Liver (tissue), 8 donors: ENCODE measurements at regions not wholly inside any gene's neighbourhood (a gene's known extent, or its start where the extent isn't known, plus 50 kb on each side); places are given as distances from the start of the nearest gene placed in this dataset.

Experiments used
- DNase-seq: peaks from one replicate; pipeline ENCODE4 v3.0.0-alpha.2; 2017; ENCODE audit warnings: low spot score
- H3K27ac ChIP-seq, 2 donors: one replicate each; pipeline ENCODE4 v1.7.0; 2013; ENCODE audit warnings: inconsistent platforms in 2 of 2, low read length in 2 of 2, control low read depth in 1 of 2, low read depth in 1 of 2, mild to moderate bottlenecking in 1 of 2
- H3K27me3 ChIP-seq, 4 donors: one replicate each; pipeline versions ENCODE4 v1.6.1 to v1.7.0; 2013; ENCODE audit warnings: low read length in 3 of 4, inconsistent platforms in 1 of 4, mild to moderate bottlenecking in 1 of 4, moderate library complexity in 1 of 4; ENCODE audit not compliant: control insufficient read depth in 4 of 4, insufficient read depth in 4 of 4
- H3K36me3 ChIP-seq, 4 donors: one replicate each; pipeline versions ENCODE4 v1.6.1 to v1.7.0; 2013; ENCODE audit warnings: low read length in 3 of 4, mild to moderate bottlenecking in 3 of 4, low read depth in 1 of 4, moderate library complexity in 1 of 4; ENCODE audit not compliant: control insufficient read depth in 4 of 4, insufficient read depth in 3 of 4
- H3K4me1 ChIP-seq, 4 donors: one replicate each; pipeline versions ENCODE4 v1.6.1 to v1.7.0; 2013; ENCODE audit warnings: low read length in 3 of 4, mild to moderate bottlenecking in 3 of 4, moderate library complexity in 1 of 4; ENCODE audit not compliant: control insufficient read depth in 4 of 4, insufficient read depth in 4 of 4
- H3K4me3 ChIP-seq, 3 donors: one replicate each; pipeline versions ENCODE4 v1.6.1 to v1.7.0; 2013; ENCODE audit warnings: low read length in 3 of 3, control low read depth in 1 of 3, low read depth in 1 of 3, mild to moderate bottlenecking in 1 of 3
- H3K9ac ChIP-seq, 2 donors: one replicate each; pipeline ENCODE4 v1.7.0; 2013; ENCODE audit warnings: low read length in 2 of 2, mild to moderate bottlenecking in 2 of 2, moderate library complexity in 2 of 2, control low read depth in 1 of 2, low read depth in 1 of 2
- H3K9me3 ChIP-seq, 4 donors: one replicate each; pipeline versions ENCODE4 v1.6.1 to v1.7.0; 2013; ENCODE audit warnings: low read length in 3 of 4; ENCODE audit not compliant: control insufficient read depth in 4 of 4
- FOXA1 ChIP-seq: IDR thresholded peaks from 2 replicates; pipeline ENCODE4 v1.6.1; 2016; ENCODE audit warnings: antibody characterized with exemption
- FOXA2 ChIP-seq: IDR thresholded peaks from 2 replicates; pipeline ENCODE4 v1.6.1; 2016; ENCODE audit warnings: antibody characterized with exemption
- HNF4A ChIP-seq, 2 donors: conservative IDR thresholded peaks; 2 replicates each; pipeline ENCODE4 v1.6.1; 2016; ENCODE audit warnings: antibody characterized with exemption in 2 of 2, mild to moderate bottlenecking in 2 of 2
- NR2F2 ChIP-seq: IDR thresholded peaks from 2 replicates; pipeline ENCODE4 v1.6.1; 2016; ENCODE audit warnings: antibody characterized with exemption
- RAD21 ChIP-seq, 2 donors: IDR thresholded peaks; 2 replicates each; pipeline ENCODE4 v1.6.1; 2016; ENCODE audit warnings: antibody characterized with exemption in 2 of 2, mild to moderate bottlenecking in 2 of 2
- RXRA ChIP-seq, 2 donors: IDR thresholded peaks; 2 replicates each; pipeline ENCODE4 v1.6.1; 2017 to 2018; ENCODE audit warnings: antibody characterized with exemption in 2 of 2, mild to moderate bottlenecking in 1 of 2
- SP1 ChIP-seq: IDR thresholded peaks from 2 replicates; pipeline ENCODE4 v1.6.1; 2018; ENCODE audit warnings: antibody characterized with exemption, mild to moderate bottlenecking
- TAF1 ChIP-seq: conservative IDR thresholded peaks from 2 replicates; pipeline ENCODE4 v1.6.1; 2016; ENCODE audit warnings: antibody characterized with exemption, mild to moderate bottlenecking
- YY1 ChIP-seq: IDR thresholded peaks from 2 replicates; pipeline ENCODE4 v1.6.1; 2016; ENCODE audit warnings: antibody characterized with exemption, mild to moderate bottlenecking
- WGBS: extraction: QIAGEN DNeasy Blood & Tissue Kit; methylation state at CpG from one replicate; pipeline ENCODE4 v1.1.7; 2013; 5-methylcytosine and 5-hydroxymethylcytosine counted together
- TF ChIP-seq, protein P1 (sequence below): IDR thresholded peaks from 2 replicates; pipeline ENCODE4 v1.6.1; 2016; ENCODE audit warnings: antibody characterized with exemption
- TF ChIP-seq, protein P2 (sequence below): IDR thresholded peaks from 2 replicates; pipeline ENCODE4 v1.6.1; 2016; ENCODE audit warnings: antibody characterized with exemption, mild to moderate bottlenecking
- TF ChIP-seq, protein P3 (sequence below): IDR thresholded peaks from 2 replicates; pipeline ENCODE4 v1.6.1; 2016; ENCODE audit warnings: antibody characterized with exemption
- TF ChIP-seq, protein P4 (sequence below): fragments of 150-350 bp; IDR thresholded peaks from 2 replicates; pipeline ENCODE4 v1.5.1; 2017; ENCODE audit warnings: improper control_type of control experiment, low read depth, low read length; ENCODE audit not compliant: missing input control
- donor health status: healthy.
- donor health status: healthy.
- donor health status: healthy.
- donor health status: healthy.
- donor health status: healthy.

DNA sequence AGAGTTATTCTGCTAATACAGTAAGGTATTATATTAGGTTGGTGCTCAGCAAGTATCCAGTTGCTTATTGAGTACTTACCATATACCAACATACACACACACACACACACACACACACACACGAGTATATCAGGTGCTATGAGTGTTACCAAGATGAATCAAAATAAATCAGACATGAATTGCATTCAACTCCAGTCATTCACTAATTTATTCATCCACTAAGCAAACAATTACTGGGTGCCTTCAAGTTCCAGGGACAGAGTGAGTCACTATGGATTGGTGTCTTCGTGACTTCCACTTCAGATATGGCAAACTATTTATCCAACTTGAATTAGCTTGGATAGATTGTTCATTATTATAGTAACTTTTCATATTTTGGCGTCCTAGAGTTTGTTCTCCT, 140.7 kb upstream of the SLC44A1 start (continued):
- no peak for TF ChIP-seq YY1
- no peak for TF ChIP-seq HNF4A (conservative IDR thresholded peaks at IDR 0.05)
- no peak for TF ChIP-seq TAF1

DNA sequence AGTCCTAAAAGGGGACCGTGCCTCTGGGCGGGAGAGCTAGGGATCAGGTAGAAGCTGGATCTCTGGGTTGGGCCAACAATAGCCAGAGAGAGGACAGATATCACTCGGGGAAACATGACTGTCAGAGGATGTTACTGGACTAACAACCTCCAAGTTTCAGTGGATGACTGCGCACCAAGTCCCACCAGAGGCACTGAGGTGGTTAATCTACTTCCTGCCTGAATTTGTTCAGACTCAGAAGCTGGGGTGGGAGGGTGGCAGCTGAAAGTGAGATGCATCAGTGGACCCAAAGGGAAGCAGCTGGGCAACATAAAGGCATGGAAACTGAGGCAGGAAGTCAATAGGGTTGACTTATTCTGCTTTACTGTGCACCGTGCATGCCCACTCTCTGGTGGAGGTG, 130.1 kb upstream of the SLC44A1 start:
- Histone ChIP-seq H3K9me3 (no peaks in the 10 kb centered on the region), H3K27ac (no peak overlapping the region), H3K36me3 (no peaks in the 10 kb centered on the region), H3K9ac (no peak overlapping the region), H3K4me3 (no peak overlapping the region), H3K4me1 (peaks cover 3 to 18% (median 12%) of the 10 kb centered on the region in 4 donors), H3K27me3 (no peaks in the 10 kb centered on the region)
- no peak for DNase-seq
- 92% methylated on average over 5 of the region's 5 CpGs for WGBS
- TF ChIP-seq, protein P1, sequence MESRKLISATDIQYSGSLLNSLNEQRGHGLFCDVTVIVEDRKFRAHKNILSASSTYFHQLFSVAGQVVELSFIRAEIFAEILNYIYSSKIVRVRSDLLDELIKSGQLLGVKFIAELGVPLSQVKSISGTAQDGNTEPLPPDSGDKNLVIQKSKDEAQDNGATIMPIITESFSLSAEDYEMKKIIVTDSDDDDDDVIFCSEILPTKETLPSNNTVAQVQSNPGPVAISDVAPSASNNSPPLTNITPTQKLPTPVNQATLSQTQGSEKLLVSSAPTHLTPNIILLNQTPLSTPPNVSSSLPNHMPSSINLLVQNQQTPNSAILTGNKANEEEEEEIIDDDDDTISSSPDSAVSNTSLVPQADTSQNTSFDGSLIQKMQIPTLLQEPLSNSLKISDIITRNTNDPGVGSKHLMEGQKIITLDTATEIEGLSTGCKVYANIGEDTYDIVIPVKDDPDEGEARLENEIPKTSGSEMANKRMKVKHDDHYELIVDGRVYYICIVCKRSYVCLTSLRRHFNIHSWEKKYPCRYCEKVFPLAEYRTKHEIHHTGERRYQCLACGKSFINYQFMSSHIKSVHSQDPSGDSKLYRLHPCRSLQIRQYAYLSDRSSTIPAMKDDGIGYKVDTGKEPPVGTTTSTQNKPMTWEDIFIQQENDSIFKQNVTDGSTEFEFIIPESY, result no peak
- no peak for TF ChIP-seq HNF4A (conservative IDR thresholded peaks at IDR 0.05)
- no peak for TF ChIP-seq RXRA (IDR thresholded peaks at IDR 0.05)
- TF ChIP-seq TAF1, result no peak
- TF ChIP-seq, protein P2, sequence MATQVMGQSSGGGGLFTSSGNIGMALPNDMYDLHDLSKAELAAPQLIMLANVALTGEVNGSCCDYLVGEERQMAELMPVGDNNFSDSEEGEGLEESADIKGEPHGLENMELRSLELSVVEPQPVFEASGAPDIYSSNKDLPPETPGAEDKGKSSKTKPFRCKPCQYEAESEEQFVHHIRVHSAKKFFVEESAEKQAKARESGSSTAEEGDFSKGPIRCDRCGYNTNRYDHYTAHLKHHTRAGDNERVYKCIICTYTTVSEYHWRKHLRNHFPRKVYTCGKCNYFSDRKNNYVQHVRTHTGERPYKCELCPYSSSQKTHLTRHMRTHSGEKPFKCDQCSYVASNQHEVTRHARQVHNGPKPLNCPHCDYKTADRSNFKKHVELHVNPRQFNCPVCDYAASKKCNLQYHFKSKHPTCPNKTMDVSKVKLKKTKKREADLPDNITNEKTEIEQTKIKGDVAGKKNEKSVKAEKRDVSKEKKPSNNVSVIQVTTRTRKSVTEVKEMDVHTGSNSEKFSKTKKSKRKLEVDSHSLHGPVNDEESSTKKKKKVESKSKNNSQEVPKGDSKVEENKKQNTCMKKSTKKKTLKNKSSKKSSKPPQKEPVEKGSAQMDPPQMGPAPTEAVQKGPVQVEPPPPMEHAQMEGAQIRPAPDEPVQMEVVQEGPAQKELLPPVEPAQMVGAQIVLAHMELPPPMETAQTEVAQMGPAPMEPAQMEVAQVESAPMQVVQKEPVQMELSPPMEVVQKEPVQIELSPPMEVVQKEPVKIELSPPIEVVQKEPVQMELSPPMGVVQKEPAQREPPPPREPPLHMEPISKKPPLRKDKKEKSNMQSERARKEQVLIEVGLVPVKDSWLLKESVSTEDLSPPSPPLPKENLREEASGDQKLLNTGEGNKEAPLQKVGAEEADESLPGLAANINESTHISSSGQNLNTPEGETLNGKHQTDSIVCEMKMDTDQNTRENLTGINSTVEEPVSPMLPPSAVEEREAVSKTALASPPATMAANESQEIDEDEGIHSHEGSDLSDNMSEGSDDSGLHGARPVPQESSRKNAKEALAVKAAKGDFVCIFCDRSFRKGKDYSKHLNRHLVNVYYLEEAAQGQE, result no peak
- TF ChIP-seq, protein P3, sequence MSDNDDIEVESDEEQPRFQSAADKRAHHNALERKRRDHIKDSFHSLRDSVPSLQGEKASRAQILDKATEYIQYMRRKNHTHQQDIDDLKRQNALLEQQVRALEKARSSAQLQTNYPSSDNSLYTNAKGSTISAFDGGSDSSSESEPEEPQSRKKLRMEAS, result no peak
- TF ChIP-seq NR2F2, result no peak
- TF ChIP-seq, protein P4, sequence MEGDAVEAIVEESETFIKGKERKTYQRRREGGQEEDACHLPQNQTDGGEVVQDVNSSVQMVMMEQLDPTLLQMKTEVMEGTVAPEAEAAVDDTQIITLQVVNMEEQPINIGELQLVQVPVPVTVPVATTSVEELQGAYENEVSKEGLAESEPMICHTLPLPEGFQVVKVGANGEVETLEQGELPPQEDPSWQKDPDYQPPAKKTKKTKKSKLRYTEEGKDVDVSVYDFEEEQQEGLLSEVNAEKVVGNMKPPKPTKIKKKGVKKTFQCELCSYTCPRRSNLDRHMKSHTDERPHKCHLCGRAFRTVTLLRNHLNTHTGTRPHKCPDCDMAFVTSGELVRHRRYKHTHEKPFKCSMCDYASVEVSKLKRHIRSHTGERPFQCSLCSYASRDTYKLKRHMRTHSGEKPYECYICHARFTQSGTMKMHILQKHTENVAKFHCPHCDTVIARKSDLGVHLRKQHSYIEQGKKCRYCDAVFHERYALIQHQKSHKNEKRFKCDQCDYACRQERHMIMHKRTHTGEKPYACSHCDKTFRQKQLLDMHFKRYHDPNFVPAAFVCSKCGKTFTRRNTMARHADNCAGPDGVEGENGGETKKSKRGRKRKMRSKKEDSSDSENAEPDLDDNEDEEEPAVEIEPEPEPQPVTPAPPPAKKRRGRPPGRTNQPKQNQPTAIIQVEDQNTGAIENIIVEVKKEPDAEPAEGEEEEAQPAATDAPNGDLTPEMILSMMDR, result no peak
- TF ChIP-seq FOXA2, result no peak
- no peak for TF ChIP-seq FOXA1
- TF ChIP-seq SP1, result no peak

DNA sequence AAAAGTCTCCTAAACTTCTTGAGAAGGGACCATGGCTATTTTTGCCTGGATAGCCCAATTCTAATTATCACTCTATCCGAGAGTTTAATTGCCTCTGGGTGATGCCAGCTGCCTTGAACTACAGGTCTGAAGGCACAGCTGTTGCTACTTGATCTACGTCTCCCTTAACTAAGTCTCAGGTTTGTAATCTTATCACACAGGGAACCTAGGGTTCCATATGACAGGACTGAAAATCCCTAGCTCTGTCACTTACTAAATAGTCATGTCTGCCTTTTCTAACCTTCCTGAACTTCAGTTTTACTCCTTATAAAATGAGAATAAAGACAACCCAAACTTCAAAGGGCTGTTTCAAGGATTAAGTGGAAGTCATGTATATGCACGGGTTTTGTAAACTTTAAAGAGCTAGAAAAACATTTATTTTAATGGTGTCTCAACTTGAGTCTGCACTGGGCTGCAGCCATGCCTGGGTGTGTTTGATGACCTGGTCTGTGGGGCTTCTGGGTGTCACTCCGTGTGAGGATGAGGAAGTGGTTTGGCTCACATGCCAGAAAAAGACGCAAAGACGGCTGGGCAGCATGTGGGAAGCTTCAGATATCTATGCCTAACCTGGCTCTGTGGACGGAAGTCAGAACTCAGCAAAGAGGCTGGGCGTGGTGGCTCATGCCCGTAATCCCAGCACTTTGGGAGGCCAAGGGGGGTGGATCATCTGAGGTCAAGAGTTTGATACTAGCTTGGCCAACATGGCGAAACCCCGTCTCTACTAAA, 129.3 kb upstream of the SLC44A1 start:
- TF ChIP-seq RAD21 (IDR thresholded peaks at IDR 0.05), result peak in 1 of 2 donors; percentile 21
- TF ChIP-seq, protein P1, result no peak
- Histone ChIP-seq H3K4me3 (no peak overlapping the region), H3K9ac (no peak overlapping the region), H3K27ac (no peak overlapping the region), H3K4me1 (peaks cover 3 to 18% (median 12%) of the 10 kb centered on the region in 4 donors), H3K27me3 (no peaks in the 10 kb centered on the region), H3K9me3 (no peaks in the 10 kb centered on the region), H3K36me3 (no peaks in the 10 kb centered on the region)
- DNase-seq, result no peak
- WGBS, result 80% methylated on average over 11 of the region's 11 CpGs
